Endothelial cell of umbilical vein (primary cell): ENCODE measurements at regions not wholly inside any gene's neighbourhood (a gene's known extent, or its start where the extent isn't known, plus 50 kb on each side); places are given as distances from the start of the nearest gene placed in this dataset.

ENCODE experiments used
- BruUV-seq: library from RNA; stranded (reverse); fragments of 400-500 nt; replicated peaks from 2 replicates; lab custom pipeline; 2021; lab: Mats Ljungman, UMichigan
- CTCF ChIA-PET: fragments of 300-600, 350-600 bp; sonication (Branson Sonifier 250); formaldehyde crosslinking; loops from one replicate; lab custom pipeline; 2021; ENCODE audit warnings: antibody characterized with exemption, inconsistent platforms; lab: Charles Lee
- POLR2A ChIA-PET: fragments of 300-600, 350-600 bp; sonication (Branson Sonifier 250); formaldehyde crosslinking; loops from one replicate; lab custom pipeline; 2021; ENCODE audit warnings: antibody characterized with exemption, inconsistent platforms; lab: Charles Lee
- DNase-seq: peaks from one replicate; pipeline ENCODE4 v3.0.0-alpha.2; 2011; ENCODE audit warnings: low read depth, low spot score
- FAIRE-seq: peaks from 2 replicates; lab custom pipeline; 2011; peaks lifted over from hg19 to GRCh38; lab: Jason Lieb, UNC
- H2AFZ ChIP-seq: 2 replicates; pipeline ENCODE4 v1.6.0; 2012; ENCODE audit warnings: low read depth, low read length, control low read depth, inconsistent platforms
- H3K27ac ChIP-seq: 2 replicates; pipeline ENCODE4 v1.5.1; 2011; ENCODE audit warnings: low read depth, mild to moderate bottlenecking, control low read depth, low read length, moderate library complexity; ENCODE audit not compliant: insufficient read depth
- H3K27me3 ChIP-seq, 2 experiments: 2 replicates each; pipeline versions ENCODE4 v1.6.0 to v1.6.1; 2011; ENCODE audit warnings: low read length in 2 of 2, mixed read lengths in 1 of 2; ENCODE audit not compliant: control insufficient read depth in 2 of 2, insufficient read depth in 2 of 2
- H3K36me3 ChIP-seq, 2 experiments: 2 replicates in 1 of 2; 3 replicates in 1 of 2; pipeline ENCODE4 v1.5.1; 2011; ENCODE audit warnings: low read length in 2 of 2, mild to moderate bottlenecking in 1 of 2, moderate library complexity in 1 of 2; ENCODE audit not compliant: control insufficient read depth in 2 of 2, insufficient read depth in 2 of 2; ENCODE audit errors: extremely low read depth in 1 of 2
- H3K4me1 ChIP-seq: 3 replicates; pipeline ENCODE4 v1.5.1; 2011; ENCODE audit warnings: mild to moderate bottlenecking, low read length; ENCODE audit not compliant: control insufficient read depth, insufficient read depth; ENCODE audit errors: extremely low read depth
- H3K4me2 ChIP-seq: 2 replicates; pipeline ENCODE4 v1.6.1; 2011; ENCODE audit warnings: low read length, control low read depth, mixed read lengths; ENCODE audit not compliant: insufficient read depth
- H3K4me3 ChIP-seq, 3 experiments: fragments of 200-600 bp in 1 of 3; sonication (generic), shearing (Covaris generic) in 1 of 3; replicated peaks in 1 of 3; 2 replicates each; pipeline ENCODE4 v1.5.1; 2011 to 2016; ENCODE audit warnings: control low read depth in 3 of 3, low read length in 3 of 3, mild to moderate bottlenecking in 2 of 3, inconsistent platforms in 1 of 3, low read depth in 1 of 3, moderate library complexity in 1 of 3; ENCODE audit not compliant: insufficient read depth in 1 of 3
- H3K79me2 ChIP-seq: 2 replicates; pipeline ENCODE4 v1.6.0; 2012; ENCODE audit warnings: low read length, inconsistent platforms; ENCODE audit not compliant: control insufficient read depth, insufficient read depth
- H3K9ac ChIP-seq: replicated peaks from 2 replicates; pipeline ENCODE3; 2011; ENCODE audit warnings: low read length, control low read depth; ENCODE audit not compliant: insufficient read depth; ENCODE audit errors: extremely low read depth
- H3K9me1 ChIP-seq: replicated peaks from 3 replicates; pipeline ENCODE4 v1.6.0; 2011; ENCODE audit warnings: mild to moderate bottlenecking, low read length; ENCODE audit not compliant: control insufficient read depth, insufficient read depth; ENCODE audit errors: extremely low read depth
- H3K9me3 ChIP-seq: replicated peaks from 2 replicates; pipeline ENCODE4 v1.5.1; 2012; ENCODE audit warnings: low read length, inconsistent platforms; ENCODE audit not compliant: control insufficient read depth, insufficient read depth
- H4K20me1 ChIP-seq: replicated peaks from 2 replicates; pipeline ENCODE3; 2011; ENCODE audit warnings: mild to moderate bottlenecking, low read length; ENCODE audit not compliant: control insufficient read depth, insufficient read depth; ENCODE audit errors: extremely low read depth
- CTCF ChIP-seq, 2 donors: IDR thresholded peaks; 1 replicate in 1 of 2; 2 replicates in 1 of 2; pipeline ENCODE4 v1.5.1; 2011; ENCODE audit warnings: low read length in 2 of 2, mild to moderate bottlenecking in 2 of 2, moderate library complexity in 2 of 2, control low read depth in 1 of 2, inconsistent platforms in 1 of 2, low read depth in 1 of 2; ENCODE audit not compliant: insufficient read depth in 1 of 2; ENCODE audit errors: extremely low read depth in 1 of 2
- EZH2 ChIP-seq: IDR thresholded peaks from 2 replicates; pipeline ENCODE4 v1.6.1; 2012; ENCODE audit warnings: borderline replicate concordance, low read depth, mild to moderate bottlenecking, moderate library complexity, low read length, inconsistent platforms; ENCODE audit not compliant: severe bottlenecking
- FOS ChIP-seq: IDR thresholded peaks from 2 replicates; pipeline ENCODE4 v1.6.1; 2011; ENCODE audit warnings: mild to moderate bottlenecking, low read length, moderate library complexity, borderline replicate concordance; ENCODE audit not compliant: insufficient read depth
- GATA2 ChIP-seq: IDR thresholded peaks from 2 replicates; pipeline ENCODE4 v1.7.0; 2011; ENCODE audit warnings: low read depth, mild to moderate bottlenecking, moderate library complexity, mixed read lengths, low read length; ENCODE audit not compliant: insufficient read length, insufficient read depth
- JUN ChIP-seq: IDR thresholded peaks from 2 replicates; pipeline ENCODE4 v1.6.1; 2011; ENCODE audit warnings: borderline replicate concordance, low read depth; ENCODE audit not compliant: insufficient read length, insufficient read depth
- MAX ChIP-seq: IDR thresholded peaks from 2 replicates; pipeline ENCODE4 v1.6.1; 2011; ENCODE audit not compliant: insufficient read depth, insufficient read length
- MYC ChIP-seq: IDR thresholded peaks from one replicate; pipeline ENCODE4 v1.6.1; 2011; ENCODE audit warnings: mild to moderate bottlenecking, low read depth, low read length
- POLR2A ChIP-seq: IDR thresholded peaks from 2 replicates; pipeline ENCODE4 v1.6.1; 2012; ENCODE audit warnings: low read depth, mild to moderate bottlenecking, control low read depth, low read length
- POLR2AphosphoS5 ChIP-seq: IDR thresholded peaks from 2 replicates; pipeline ENCODE4 v1.6.1; 2012; ENCODE audit warnings: low read depth, mild to moderate bottlenecking, control low read depth, low read length, moderate library complexity; ENCODE audit not compliant: insufficient read depth
- dilution Hi-C: fragments of 300-500 bp; cut with MboI; formaldehyde crosslinking; loops from one replicate; pipeline ENCODE4 v1.15.0; 2019; ENCODE audit warnings: low sequenced_read_pairs; ENCODE audit not compliant: extremely low pct_ligation_motif_present
- intact Hi-C: fragments of 100-400 bp; cut with micrococcal nuclease; formaldehyde crosslinking; loops from one replicate; pipeline ENCODE4 v1.10.0; 2022

- intact Hi-C loops, result loop anchor here (5.0 kb wide), 2 partner anchors 139 to 536 kb away; no protein-coding TSS in a partner anchor
These were observed 142.1 kb downstream of the PLK2 start for GRCh38 chr5:58317808-58318207.

More at GRCh38 chr5:58317808-58318207, 142.1 kb downstream of the PLK2 start:
- DNase-seq (no peak), FAIRE-seq (no peak)
- Histone ChIP-seq H3K4me2 (no peak overlapping the region), H3K9me1 (no peaks in the 10 kb centered on the region), H3K4me3 (no peak overlapping the region), H3K27me3 (no peaks in the 10 kb centered on the region), H4K20me1 (no peaks in the 10 kb centered on the region), H2AFZ (no peak overlapping the region), H3K79me2 (no peaks in the 10 kb centered on the region), H3K9ac (no peak overlapping the region), H3K27ac (no peak overlapping the region), H3K4me1 (peaks cover 29% of the 10 kb centered on the region), H3K9me3 (no peaks in the 10 kb centered on the region), H3K36me3 (no peaks in the 10 kb centered on the region)
- CTCF ChIA-PET, result interaction anchor here (1.0 to 1.3 kb wide), 3 partner anchors 8 to 58 kb away, joined by 3 to 4 read pairs (median 4); no protein-coding TSS in a partner anchor
- POLR2A ChIA-PET, result no interaction called here
- no TSS peak for BruUV-seq
- TF ChIP-seq MAX, result no peak
- no peak for TF ChIP-seq GATA2
- TF ChIP-seq CTCF (IDR thresholded peaks at IDR 0.05; ENCODE audit: extremely low read depth in 1 of 2, insufficient read depth in 1 of 2, low read depth in 1 of 2, low read length in 2 of 2), result no peak
- TF ChIP-seq POLR2AphosphoS5, result no peak
- no peak for TF ChIP-seq POLR2A
- TF ChIP-seq MYC, result no peak
- no peak for TF ChIP-seq EZH2
- no peak for TF ChIP-seq JUN
- TF ChIP-seq FOS, result no peak
- dilution Hi-C loops, result no loop called here
